ENCODE measurements at regions not wholly inside any gene's neighbourhood (a gene's known extent, or its start where the extent isn't known, plus 50 kb on each side); places are given as distances from the start of the nearest gene placed in this dataset.

- Histone ChIP-seq H4K8ac (ENCODE audit: low read depth in 2 of 2, low read length in 2 of 2) (no peak overlapping the region), H3K79me1 (ENCODE audit: low read depth in 1 of 2, low read length in 2 of 2) (no peaks in the 10 kb centered on the region), H3K9me1 (ENCODE audit: insufficient read depth, low read length) (no peaks in the 10 kb centered on the region), H2AK9ac (replicated peaks; ENCODE audit: low read depth, low read length, poor library complexity) (no peak overlapping the region), H3K27me3 (ENCODE audit: control insufficient read depth, insufficient read depth, low read length) (no peaks in the 10 kb centered on the region), H3K56ac (ENCODE audit: extremely low read depth, insufficient read depth, low read length) (no peak overlapping the region), H3K23ac (ENCODE audit: low read depth, low read length) (no peak overlapping the region), H3K27ac (ENCODE audit: insufficient read depth, low read length) (no peak overlapping the region), H3K18ac (ENCODE audit: low read depth, low read length) (no peak overlapping the region), H3K9ac (ENCODE audit: low read depth, low read length) (no peak overlapping the region), H3K9me3 (ENCODE audit: control insufficient read depth, insufficient read depth, low read length) (peaks cover 7% of the 10 kb centered on the region; the same call in 1 of the 2 replicates), H2BK120ac (ENCODE audit: low read depth, low read length) (no peak overlapping the region), H3K4me1 (ENCODE audit: control insufficient read depth, insufficient read depth, low read length) (no peaks in the 10 kb centered on the region), H3K36me3 (ENCODE audit: control insufficient read depth, insufficient read depth, low read length) (no peaks in the 10 kb centered on the region), H2BK20ac (ENCODE audit: low read depth, low read length) (no peak overlapping the region), H4K91ac (ENCODE audit: insufficient read depth, low read depth, low read length) (no peak overlapping the region), H3K4ac (ENCODE audit: low read depth, low read length) (no peak overlapping the region), H2BK15ac (ENCODE audit: low read depth, low read length) (no peak overlapping the region), H2AK5ac (ENCODE audit: low read depth, low read length) (no peak overlapping the region), H2AFZ (replicated peaks; ENCODE audit: low read length, poor library complexity) (no peak overlapping the region), H2BK5ac (ENCODE audit: low read depth, low read length, poor library complexity, severe bottlenecking) (no peak overlapping the region), H3K4me3 (ENCODE audit: insufficient read depth, low read depth, low read length) (no peak overlapping the region), H4K5ac (ENCODE audit: low read depth, low read length) (no peak overlapping the region), H3K4me2 (ENCODE audit: low read depth, low read length) (no peak overlapping the region), H3K14ac (replicated peaks; ENCODE audit: low read depth, low read length) (no peak overlapping the region), H4K20me1 (ENCODE audit: insufficient read depth, low read length) (no peaks in the 10 kb centered on the region)
- in situ Hi-C loops (cut with MboI; ENCODE audit: low sequenced_read_pairs), result no loop called here
- ATAC-seq (ENCODE audit: low read depth), result no peak
- TF ChIP-seq MAFK (IDR thresholded peaks at IDR 0.05; ENCODE audit: low read depth, low read length) (no peak), RFX5 (IDR thresholded peaks at IDR 0.05; ENCODE audit: low read depth, low read length) (no peak), RCOR1 (IDR thresholded peaks at IDR 0.05; ENCODE audit: insufficient replicate concordance, low read length) (no peak), POLR2A (IDR thresholded peaks at IDR 0.05; ENCODE audit: low read depth, low read length) (no peak), BHLHE40 (IDR thresholded peaks at IDR 0.05; ENCODE audit: low read depth, low read length) (no peak), SMC3 (IDR thresholded peaks at IDR 0.05; ENCODE audit: low read depth, low read length) (no peak), NFE2L2 (IDR thresholded peaks at IDR 0.05; ENCODE audit: low read depth, low read length) (no peak), CTCF (conservative IDR thresholded peaks at IDR 0.05; ENCODE audit: low read depth, low read length) (no peak), FOS (IDR thresholded peaks at IDR 0.05; ENCODE audit: low read depth, low read length) (no peak), CEBPB (IDR thresholded peaks at IDR 0.05; ENCODE audit: low read depth, low read length) (no peak), USF2 (IDR thresholded peaks at IDR 0.05; ENCODE audit: low read depth, low read length) (no peak), MAZ (IDR thresholded peaks at IDR 0.05; ENCODE audit: borderline replicate concordance, low read depth, low read length) (no peak), CHD1 (IDR thresholded peaks at IDR 0.05; ENCODE audit: low read depth, low read length) (no peak), ELK1 (IDR thresholded peaks at IDR 0.05; ENCODE audit: borderline replicate concordance, low read depth, low read length) (no peak), MXI1 (IDR thresholded peaks at IDR 0.05; ENCODE audit: borderline replicate concordance, low read depth, low read length) (no peak)
- CTCF ChIA-PET, result no interaction called here
- dilution Hi-C loops (cut with HindIII; ENCODE audit: low sequenced_read_pairs, unreplicated experiment), result no loop called here
- intact Hi-C loops (cut with micrococcal nuclease), result no loop called here
- no peak for DNase-seq
- no CpG with 5 or more reads among the region's 4 CpGs for WGBS, 2 experiments (ENCODE audit: extremely low coverage in 2 of 2, insufficient read length in 1 of 2)
- POLR2A ChIA-PET (ENCODE audit: unreplicated experiment), result no interaction called here
- BruUV-seq (replicated peaks), result no TSS peak
Measured at GRCh38 chr10:111560027-111560426, 483.2 kb downstream of the ADRA2A start.
